Prostate gland (tissue), 2 donors: ENCODE measurements at regions not wholly inside any gene's neighbourhood (a gene's known extent, or its start where the extent isn't known, plus 50 kb on each side); places are given as distances from the start of the nearest gene placed in this dataset.
"Not testable (repeated sequence)": the region's sequence is repeated elsewhere in the genome, so short reads cannot be mapped to it uniquely, and the experiment has no call there.

Experiments used
- DNase-seq: peaks from one replicate; pipeline ENCODE4 v3.0.0-alpha.2; 2019; ENCODE audit warnings: low spot score
- H3K27ac ChIP-seq, 2 donors: fragments of 200-600 bp; sonication (generic); 2 replicates each; pipeline ENCODE4 v1.5.1; 2017 to 2019
- H3K27me3 ChIP-seq: fragments of 200-600 bp; sonication (generic); replicated peaks from 2 replicates; pipeline ENCODE4 v1.5.1; 2019; ENCODE audit not compliant: insufficient read depth
- H3K36me3 ChIP-seq, 2 donors: fragments of 200-600 bp; sonication (generic); 1 replicate in 1 of 2; 2 replicates in 1 of 2; pipeline versions ENCODE4 v1.5.1 to v1.8.1; 2017 to 2019
- H3K4me1 ChIP-seq: fragments of 200-600 bp; sonication (generic); replicated peaks from 2 replicates; pipeline ENCODE4 v1.5.1; 2019
- H3K4me3 ChIP-seq, 2 donors: fragments of 200-600 bp; sonication (generic); 2 replicates each; pipeline ENCODE4 v1.5.1; 2017 to 2019
- H3K9me3 ChIP-seq: fragments of 200-600 bp; sonication (generic); 2 replicates; pipeline ENCODE4 v1.5.1; 2017
- CTCF ChIP-seq, 4 experiments: fragments of 200-600 bp in 2 of 4; fragments of 450-650 bp in 2 of 4; sonication (generic) in 2 of 4; IDR thresholded peaks; 1 replicate in 3 of 4; 2 replicates in 1 of 4; pipeline ENCODE4 v1.5.1; 2016 to 2019; ENCODE audit warnings: antibody characterized with exemption in 4 of 4, mild to moderate bottlenecking in 2 of 4, moderate library complexity in 2 of 4
- POLR2A ChIP-seq: fragments of 450-650 bp; IDR thresholded peaks from one replicate; pipeline ENCODE4 v1.6.1; 2016; ENCODE audit warnings: antibody characterized with exemption, mild to moderate bottlenecking
- POLR2AphosphoS5 ChIP-seq: sonication (generic); formaldehyde crosslinking; IDR thresholded peaks from one replicate; pipeline ENCODE4 v1.6.1; 2017; ENCODE audit warnings: antibody characterized with exemption
- WGBS: methylation state at CpG from one replicate; pipeline ENCODE4 v1.1.5; 2018; 5-methylcytosine and 5-hydroxymethylcytosine counted together
- intact Hi-C: fragments of 100-400 bp; cut with DNase I; formaldehyde crosslinking; loops from one replicate; pipeline ENCODE4 v1.14.2; 2022

- H3K9me3 ChIP-seq, H3K4me1 ChIP-seq, intact Hi-C loops, H3K27me3 ChIP-seq, H3K36me3 ChIP-seq: not testable (repeated sequence)
- peak; percentile 76 for DNase-seq
- peak overlapping the region; percentile 72 to 78 for H3K27ac ChIP-seq
- peak; percentile 62 for TF ChIP-seq POLR2A
- peak; percentile 86 for TF ChIP-seq POLR2AphosphoS5
- peak in 2 of 4 experiments; percentile 3 to 16 for TF ChIP-seq CTCF (IDR thresholded peaks at IDR 0.05)
- WGBS = 53% methylated on average over 28 of the region's 28 CpGs
- H3K4me3 ChIP-seq = peak overlapping the region; percentile 39 to 40
Observed at GRCh38 chr4:118591339-118592046, 93.7 kb upstream of the METTL14 start.

- H3K27me3 ChIP-seq, intact Hi-C loops, H3K36me3 ChIP-seq, DNase-seq, H3K9me3 ChIP-seq, H3K4me1 ChIP-seq: not testable (repeated sequence)
- peak overlapping the region in 1 of 2 donors; percentile 78 for H3K27ac ChIP-seq
- WGBS = 94% methylated on average over 14 of the region's 14 CpGs
- H3K4me3 ChIP-seq = peak overlapping the region; percentile 39 to 40
Observed at GRCh38 chr4:118592289-118592688, 92.9 kb upstream of the METTL14 start.

- H3K9me3 ChIP-seq, H3K27me3 ChIP-seq, intact Hi-C loops, H3K27ac ChIP-seq, DNase-seq, H3K36me3 ChIP-seq, H3K4me1 ChIP-seq, H3K4me3 ChIP-seq: not testable (repeated sequence)
- WGBS = 64% methylated on average over 3 of the region's 3 CpGs
Observed at GRCh38 chr4:118595883-118596282, 89.3 kb upstream of the METTL14 start.

- H3K27ac ChIP-seq, H3K4me3 ChIP-seq, H3K27me3 ChIP-seq, H3K9me3 ChIP-seq, H3K36me3 ChIP-seq, DNase-seq, intact Hi-C loops, H3K4me1 ChIP-seq: not testable (repeated sequence)
- 91% methylated on average over 4 of the region's 4 CpGs for WGBS
Observed at GRCh38 chr4:118625097-118625496, 60.1 kb upstream of the METTL14 start.

- H3K9me3 ChIP-seq, intact Hi-C loops, H3K27me3 ChIP-seq, H3K36me3 ChIP-seq, H3K27ac ChIP-seq, DNase-seq, H3K4me1 ChIP-seq, H3K4me3 ChIP-seq: not testable (repeated sequence)
- WGBS = 73% methylated on average over 2 of the region's 2 CpGs
Observed at GRCh38 chr4:118629697-118630096, 55.5 kb upstream of the METTL14 start.

- H3K36me3 ChIP-seq, DNase-seq, H3K4me1 ChIP-seq, H3K9me3 ChIP-seq, H3K27ac ChIP-seq, intact Hi-C loops, H3K4me3 ChIP-seq, H3K27me3 ChIP-seq: not testable (repeated sequence)
- 77% methylated on average over 2 of the region's 7 CpGs for WGBS
Observed at GRCh38 chr4:118630897-118631296, 54.3 kb upstream of the METTL14 start.

- intact Hi-C loops, H3K4me3 ChIP-seq, H3K4me1 ChIP-seq, H3K36me3 ChIP-seq, H3K9me3 ChIP-seq, H3K27ac ChIP-seq, DNase-seq, H3K27me3 ChIP-seq: not testable (repeated sequence)
- 94% methylated on average over 11 of the region's 11 CpGs for WGBS
Observed at GRCh38 chr4:118631321-118632050, 53.7 kb upstream of the METTL14 start.

- H3K4me1 ChIP-seq, H3K36me3 ChIP-seq, DNase-seq, H3K9me3 ChIP-seq, H3K27me3 ChIP-seq, intact Hi-C loops, H3K27ac ChIP-seq, H3K4me3 ChIP-seq: not testable (repeated sequence)
- 97% methylated on average over 22 of the region's 22 CpGs for WGBS
Observed at GRCh38 chr4:118633476-118633875, 51.7 kb upstream of the METTL14 start.

GRCh38 chr4:118634126-118634875 lies 50.9 kb upstream of the METTL14 start:
- intact Hi-C loops, H3K27me3 ChIP-seq, H3K9me3 ChIP-seq, H3K4me3 ChIP-seq, H3K27ac ChIP-seq, H3K4me1 ChIP-seq, DNase-seq, H3K36me3 ChIP-seq: not testable (repeated sequence)
- 97% methylated on average over 30 of the region's 33 CpGs for WGBS
